ENCODE measurements at regions not wholly inside any gene's neighbourhood (a gene's known extent, or its start where the extent isn't known, plus 50 kb on each side); places are given as distances from the start of the nearest gene placed in this dataset.

GRCh38 chr3:177553579-177553978, 356.3 kb upstream of the TBL1XR1 start:
- TF ChIP-seq, protein P1, sequence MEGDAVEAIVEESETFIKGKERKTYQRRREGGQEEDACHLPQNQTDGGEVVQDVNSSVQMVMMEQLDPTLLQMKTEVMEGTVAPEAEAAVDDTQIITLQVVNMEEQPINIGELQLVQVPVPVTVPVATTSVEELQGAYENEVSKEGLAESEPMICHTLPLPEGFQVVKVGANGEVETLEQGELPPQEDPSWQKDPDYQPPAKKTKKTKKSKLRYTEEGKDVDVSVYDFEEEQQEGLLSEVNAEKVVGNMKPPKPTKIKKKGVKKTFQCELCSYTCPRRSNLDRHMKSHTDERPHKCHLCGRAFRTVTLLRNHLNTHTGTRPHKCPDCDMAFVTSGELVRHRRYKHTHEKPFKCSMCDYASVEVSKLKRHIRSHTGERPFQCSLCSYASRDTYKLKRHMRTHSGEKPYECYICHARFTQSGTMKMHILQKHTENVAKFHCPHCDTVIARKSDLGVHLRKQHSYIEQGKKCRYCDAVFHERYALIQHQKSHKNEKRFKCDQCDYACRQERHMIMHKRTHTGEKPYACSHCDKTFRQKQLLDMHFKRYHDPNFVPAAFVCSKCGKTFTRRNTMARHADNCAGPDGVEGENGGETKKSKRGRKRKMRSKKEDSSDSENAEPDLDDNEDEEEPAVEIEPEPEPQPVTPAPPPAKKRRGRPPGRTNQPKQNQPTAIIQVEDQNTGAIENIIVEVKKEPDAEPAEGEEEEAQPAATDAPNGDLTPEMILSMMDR (IDR thresholded peaks at IDR 0.05 in 8 of 11, conservative IDR thresholded peaks at IDR 0.05 in 3 of 11), result no peak
- TF ChIP-seq POLR2A (IDR thresholded peaks at IDR 0.05) (no peak), POLR2AphosphoS5 (IDR thresholded peaks at IDR 0.05) (no peak)

Data from spleen (tissue), 7 donors.